GM19351 (cell line): ENCODE measurements at regions not wholly inside any gene's neighbourhood (a gene's known extent, or its start where the extent isn't known, plus 50 kb on each side); places are given as distances from the start of the nearest gene placed in this dataset.

ENCODE experiments used
- ATAC-seq: cut with Tn5 transposase; IDR thresholded peaks from one replicate; pipeline ENCODE4 v1.9.1; 2021; ENCODE audit warnings: mild to moderate bottlenecking, moderate library complexity; ENCODE audit not compliant: unreplicated experiment

DNA sequence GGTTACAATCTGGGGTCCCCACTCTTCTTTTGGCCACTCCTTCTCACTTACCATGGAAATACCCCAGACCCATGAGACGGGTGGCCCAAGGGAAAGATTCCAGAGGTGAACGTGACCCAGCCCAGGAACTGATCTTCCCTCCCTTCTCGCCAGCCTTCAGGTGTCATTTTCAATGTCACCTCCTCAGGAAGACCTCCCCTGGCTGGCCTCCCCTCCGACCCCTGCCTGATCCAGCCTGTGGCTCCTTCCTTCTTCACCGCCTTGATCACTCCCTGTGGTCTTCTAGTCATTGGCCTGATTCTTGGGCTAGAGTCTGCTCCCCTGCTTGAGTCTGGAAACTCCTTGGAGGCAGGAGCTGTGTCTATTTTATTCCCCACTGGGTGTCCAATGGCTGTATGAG, 146.1 kb downstream of the SMAD6 start:
- no peak for ATAC-seq

DNA sequence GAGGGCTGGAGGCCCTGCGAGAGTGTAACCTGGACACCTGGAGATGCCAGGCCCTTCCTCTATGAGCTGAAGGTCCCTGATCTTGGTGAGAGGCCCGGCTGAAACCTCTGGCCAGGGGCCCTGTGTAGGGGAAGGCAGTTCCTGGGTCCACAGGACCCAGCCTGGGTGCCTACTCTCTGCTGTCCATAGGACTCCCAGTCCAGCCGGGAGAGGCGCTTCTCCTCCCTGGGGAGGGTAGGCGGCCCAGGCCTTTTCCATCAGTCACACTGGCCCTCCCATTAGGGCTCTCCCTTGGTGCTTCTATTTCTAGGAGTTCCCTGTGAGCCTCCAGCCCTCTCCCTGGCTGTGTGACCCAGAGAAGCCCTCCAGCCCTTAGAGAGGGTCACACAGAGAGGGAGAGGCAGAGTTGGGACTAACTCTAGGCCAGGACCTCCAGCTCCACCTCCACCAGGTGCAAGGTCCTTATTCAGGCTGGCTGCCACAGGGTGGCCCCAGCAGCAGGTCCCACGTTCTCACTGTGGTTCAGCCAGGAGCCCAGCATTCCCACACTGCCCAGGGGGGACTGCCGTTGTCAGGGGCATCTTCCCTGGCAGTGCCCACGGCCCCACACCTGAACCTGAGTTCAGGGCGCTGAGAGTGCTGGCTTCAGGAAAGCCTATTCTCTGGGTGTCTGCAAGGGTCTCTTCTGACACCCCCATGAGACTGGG, 146.8 kb downstream of the SMAD6 start:
- no peak for ATAC-seq

DNA sequence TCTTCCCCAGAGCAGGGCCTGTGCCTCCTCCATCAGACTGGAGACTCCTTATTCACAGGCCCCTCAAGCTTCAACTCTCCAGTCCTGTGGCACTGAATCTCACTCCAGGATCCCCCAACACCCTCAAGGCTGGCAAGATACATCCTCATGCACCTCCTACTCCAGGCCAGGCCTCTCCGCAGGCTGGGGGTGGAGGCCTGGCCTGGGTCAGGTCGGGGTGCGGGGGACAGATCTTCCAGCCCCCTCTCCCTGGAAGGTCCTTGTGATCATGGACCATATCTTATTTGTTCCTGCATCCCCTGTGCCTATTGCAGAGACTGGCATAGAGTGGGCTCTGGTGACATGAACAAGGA, 147.3 kb downstream of the SMAD6 start:
- ATAC-seq = no peak

- ATAC-seq = no peak
These were observed 147.7 kb downstream of the SMAD6 start for GRCh38 chr15:66849746-66850077.

- ATAC-seq = no peak
These were observed 148.3 kb downstream of the SMAD6 start for GRCh38 chr15:66850078-66850991.

- ATAC-seq = no peak
These were observed 148.9 kb downstream of the SMAD6 start for GRCh38 chr15:66850996-66851310.

DNA sequence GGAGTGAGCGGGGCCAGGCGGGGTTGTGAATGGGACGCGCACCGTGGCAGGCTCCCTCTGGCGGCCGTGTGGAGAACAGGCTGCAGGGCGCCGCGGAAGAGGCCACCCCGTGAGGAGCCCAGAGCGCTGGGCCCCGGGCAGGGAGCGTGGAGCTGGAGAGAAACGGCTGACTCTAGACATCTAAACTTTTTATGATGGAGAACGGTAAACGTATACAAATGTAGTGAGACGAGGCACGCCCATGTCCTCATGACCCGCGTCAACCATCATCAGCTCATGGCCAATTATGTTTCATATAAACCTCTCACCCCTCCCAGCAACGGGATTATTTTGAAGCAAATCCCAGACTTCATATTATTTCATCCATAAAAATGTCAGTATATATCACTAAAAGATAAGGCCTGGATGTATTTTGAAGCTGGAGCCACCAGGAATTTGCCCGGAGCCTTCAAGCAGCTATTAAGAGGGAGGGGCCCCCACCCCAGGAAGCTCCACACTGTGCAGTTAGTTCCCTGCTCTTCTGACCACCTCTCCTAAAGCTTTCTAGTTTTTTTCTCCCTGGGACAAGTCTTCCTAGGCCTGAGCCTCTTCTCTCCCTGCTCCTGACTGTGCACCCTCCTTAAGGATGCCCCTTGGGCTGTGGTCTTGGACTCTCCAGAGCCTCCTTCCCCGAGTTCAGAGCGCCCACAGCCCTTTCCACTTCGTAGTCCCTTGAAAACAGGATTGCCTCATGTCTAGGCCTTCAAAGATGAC, 149.5 kb downstream of the SMAD6 start:
- ATAC-seq = peak; percentile 51

- ATAC-seq = no peak
These were observed 150.2 kb downstream of the SMAD6 start for GRCh38 chr15:66852064-66852905.

DNA sequence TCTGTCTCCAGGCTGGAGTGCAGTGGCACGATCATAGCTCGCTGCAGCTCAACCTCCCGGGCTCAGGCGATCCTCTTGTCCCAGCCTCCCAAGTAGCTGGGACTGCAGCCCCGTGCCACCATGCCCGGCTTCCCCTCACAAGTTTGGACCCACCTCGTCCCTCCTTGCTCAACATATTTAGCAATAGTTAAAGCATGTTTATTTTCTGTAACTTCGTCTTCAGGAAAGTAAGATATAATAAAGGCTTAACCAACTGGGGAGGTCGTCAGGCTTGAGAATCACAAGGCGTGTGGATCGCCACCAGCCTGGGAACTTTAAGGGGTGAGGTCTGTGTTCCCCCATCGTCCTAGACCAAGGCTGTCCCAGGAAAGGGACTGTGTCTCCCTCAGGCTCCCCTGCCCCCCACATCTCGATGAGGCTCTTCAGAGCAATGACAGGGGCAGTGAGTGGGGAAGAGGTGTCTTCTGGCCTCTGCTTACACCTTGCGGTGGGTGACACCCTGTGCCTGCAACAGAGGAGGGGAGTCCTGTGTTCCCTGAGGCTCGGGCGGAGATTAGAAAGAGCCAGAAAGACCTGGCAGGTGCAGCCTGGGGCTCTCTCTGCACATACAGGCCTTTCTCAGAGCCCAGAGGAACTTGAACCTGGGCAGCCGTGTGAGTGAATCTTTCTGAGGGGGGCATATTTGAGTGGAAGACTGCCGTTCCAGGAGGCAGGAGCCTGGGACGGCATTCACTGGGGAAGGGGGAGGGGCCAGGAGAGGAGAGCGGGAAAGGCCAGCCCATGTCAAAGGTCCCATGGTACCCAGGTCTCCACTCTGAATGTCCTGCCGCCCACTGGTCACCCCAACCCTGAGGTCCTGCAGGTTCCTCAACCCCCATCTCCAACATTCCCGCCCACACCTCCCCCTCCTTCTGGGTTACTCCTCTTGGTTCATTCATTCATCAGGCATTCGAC, 152.3 kb downstream of the SMAD6 start:
- no peak for ATAC-seq

DNA sequence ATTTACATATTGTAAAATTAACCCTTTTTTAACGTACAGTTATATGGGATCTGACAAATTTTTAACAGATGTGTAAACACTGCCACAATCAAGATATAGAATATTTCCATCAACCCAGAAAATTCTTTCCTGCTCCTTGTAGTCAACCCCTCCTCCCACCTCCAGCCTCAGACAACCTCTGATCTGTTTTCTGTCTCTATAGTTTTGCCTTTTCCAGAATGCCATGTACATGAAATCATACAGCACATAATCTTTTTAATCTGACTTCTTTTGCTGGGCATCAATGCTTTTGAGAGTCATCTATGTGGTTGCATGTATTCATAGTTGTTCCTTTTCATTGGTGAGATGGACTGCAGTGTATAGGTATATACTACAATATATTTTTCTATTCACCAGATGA, 153.0 kb downstream of the SMAD6 start:
- no peak for ATAC-seq

DNA sequence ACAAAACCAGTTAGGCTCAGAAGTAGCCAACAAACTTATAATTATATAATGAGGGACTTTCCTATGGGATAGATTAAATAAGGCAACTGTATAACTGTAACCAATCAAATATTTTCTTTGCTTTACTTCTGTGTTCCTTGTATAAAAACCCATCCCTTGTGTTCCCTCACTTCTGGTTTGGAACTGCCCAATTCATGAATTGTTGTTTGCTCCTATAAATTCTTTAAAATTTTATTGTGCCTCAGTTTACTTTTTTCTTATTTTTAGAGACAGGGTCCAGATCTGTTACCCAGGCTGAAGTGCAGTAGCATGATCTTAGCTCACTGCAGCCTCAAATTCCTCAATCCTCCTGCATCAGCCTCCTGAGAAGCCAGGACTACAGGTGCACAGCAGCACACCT, 155.7 kb downstream of the SMAD6 start:
- no peak for ATAC-seq

DNA sequence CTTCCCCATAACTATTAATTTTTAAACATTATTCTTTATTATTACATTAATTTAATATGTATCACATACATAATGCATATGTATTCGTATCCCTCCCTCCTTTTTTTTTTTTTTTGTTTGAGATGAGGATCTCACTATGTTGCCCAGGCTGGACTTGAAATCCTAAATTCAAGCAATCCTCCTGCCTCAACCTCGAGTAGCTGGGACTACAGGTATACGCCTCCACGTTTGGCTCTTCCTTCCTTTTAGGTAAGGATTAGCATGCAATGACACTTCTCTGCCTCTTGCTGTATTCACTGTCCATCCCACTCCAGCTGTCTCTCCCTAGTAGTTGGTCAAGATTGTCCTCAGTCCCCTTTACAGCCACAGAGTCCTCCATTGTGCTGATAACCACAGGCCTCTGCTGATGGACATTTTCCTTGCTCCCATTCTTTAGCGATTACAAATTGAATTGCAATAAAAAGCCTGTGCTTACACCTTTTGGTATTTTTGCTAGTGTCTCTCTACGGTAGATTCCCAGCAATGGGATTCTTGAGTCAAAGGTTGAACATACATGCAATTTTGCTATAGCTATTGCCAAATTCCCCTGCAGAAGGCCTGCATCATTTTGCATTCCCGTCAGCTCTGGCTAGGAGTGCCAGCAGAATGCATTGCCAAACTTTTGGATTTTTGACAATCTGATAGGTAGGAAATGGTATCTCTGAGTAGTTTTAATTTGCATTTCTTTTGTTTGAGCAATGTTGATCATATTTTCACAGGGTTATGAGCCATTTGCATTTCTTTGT, 156.6 kb downstream of the SMAD6 start:
- no peak for ATAC-seq

- no peak for ATAC-seq
These were observed 157.7 kb downstream of the SMAD6 start for GRCh38 chr15:66859688-66860253.

GRCh38 chr15:66860844-66861243, 158.8 kb downstream of the SMAD6 start:
- no peak for ATAC-seq

DNA sequence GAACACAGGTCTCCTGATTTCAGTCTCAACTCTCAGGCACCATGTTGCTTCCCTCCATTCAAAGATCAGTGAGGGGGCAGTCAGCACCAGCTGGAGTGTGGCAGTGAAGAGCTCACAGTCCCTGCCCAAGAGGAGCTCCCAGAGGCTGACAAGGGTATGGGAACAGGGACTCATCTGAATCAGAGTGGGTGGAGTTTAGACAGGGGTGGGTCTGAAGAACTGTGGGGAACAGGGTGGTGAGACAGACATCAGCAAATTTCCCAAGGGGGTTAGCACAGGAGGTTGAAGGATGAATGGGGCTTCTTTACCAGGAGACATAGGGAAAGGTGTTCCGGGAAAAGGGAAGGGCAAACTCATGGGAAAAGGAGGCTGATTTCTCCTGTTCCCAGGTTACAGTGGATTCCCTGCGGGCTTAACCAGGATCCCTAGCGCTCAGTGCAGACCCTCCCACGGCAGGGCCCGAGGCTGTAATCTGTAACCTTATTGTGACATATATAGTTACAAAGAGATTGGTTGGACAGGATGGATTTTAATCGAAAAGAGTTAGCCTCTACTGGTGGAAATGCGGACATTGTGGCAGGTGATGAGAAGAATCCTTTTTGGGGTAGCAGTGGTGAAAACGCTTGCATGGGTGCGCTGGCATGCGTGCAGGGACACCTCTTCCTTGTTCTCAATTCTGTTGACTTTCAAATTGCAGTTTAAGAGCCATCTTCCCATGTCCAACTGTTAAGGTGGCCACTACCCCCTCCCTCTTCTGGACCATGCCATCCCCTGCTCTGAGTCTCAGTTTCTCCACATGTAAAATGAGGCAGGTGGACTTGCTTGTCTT, 160.3 kb downstream of the SMAD6 start:
- ATAC-seq = no peak

GRCh38 chr15:66862940-66863335, 160.9 kb downstream of the SMAD6 start:
- ATAC-seq = peak; percentile 66

- no peak for ATAC-seq
These were observed 161.5 kb downstream of the SMAD6 start for GRCh38 chr15:66863390-66864085.
